Tibial artery (tissue), 4 donors: ENCODE measurements at regions not wholly inside any gene's neighbourhood (a gene's known extent, or its start where the extent isn't known, plus 50 kb on each side); places are given as distances from the start of the nearest gene placed in this dataset.

Experiments
- DNase-seq, 2 donors: peaks; one replicate each; pipeline ENCODE4 v3.0.0-alpha.2; 2019
- H3K27ac ChIP-seq, 2 donors: fragments of 200-600 bp; sonication (generic) in 1 of 2; 1 replicate in 1 of 2; 2 replicates in 1 of 2; pipeline ENCODE4 v1.5.1; 2018 to 2019; ENCODE audit warnings: mild to moderate bottlenecking in 1 of 2
- H3K27me3 ChIP-seq, 2 donors: fragments of 200-600 bp; sonication (generic) in 1 of 2; one replicate each; pipeline versions ENCODE4 v1.5.1 to v1.6.0; 2016 to 2019
- H3K36me3 ChIP-seq, 3 donors: fragments of 200-600 bp; sonication (generic) in 2 of 3; one replicate each; pipeline ENCODE4 v1.5.1; 2016 to 2019; ENCODE audit warnings: mild to moderate bottlenecking in 2 of 3
- H3K4me1 ChIP-seq, 4 donors: fragments of 200-600 bp; sonication (generic) in 2 of 4; 1 replicate in 3 of 4; 2 replicates in 1 of 4; pipeline ENCODE4 v1.5.1; 2016 to 2019
- H3K4me3 ChIP-seq, 2 donors: fragments of 200-600 bp; sonication (generic) in 1 of 2; 1 replicate in 1 of 2; 2 replicates in 1 of 2; pipeline ENCODE4 v1.5.1; 2018 to 2019; ENCODE audit warnings: mild to moderate bottlenecking in 2 of 2
- H3K9me3 ChIP-seq, 3 donors: fragments of 200-600 bp; sonication (generic) in 1 of 3; one replicate each; pipeline ENCODE4 v1.5.1; 2016 to 2019
- CTCF ChIP-seq, 2 experiments: fragments of 200-600 bp in 1 of 2; fragments of 450-650 bp in 1 of 2; IDR thresholded peaks; one replicate each; pipeline ENCODE4 v1.5.1; 2017 to 2019; ENCODE audit warnings: antibody characterized with exemption in 2 of 2, mild to moderate bottlenecking in 1 of 2, moderate library complexity in 1 of 2
- intact Hi-C: fragments of 100-400 bp; cut with DNase I; formaldehyde crosslinking; loops from one replicate; pipeline ENCODE4 v1.15.0; 2023; ENCODE audit warnings: low total_unique reads

- H3K27ac ChIP-seq = no peak overlapping the region
- H3K27me3 ChIP-seq = peaks cover 0 to 29% of the 10 kb centered on the region in 2 donors
- no peak overlapping the region for H3K4me3 ChIP-seq
- intact Hi-C loops = no loop called here
- DNase-seq = no peak
- no peaks in the 10 kb centered on the region for H3K9me3 ChIP-seq
- no peaks in the 10 kb centered on the region for H3K4me1 ChIP-seq
- H3K36me3 ChIP-seq = no peaks in the 10 kb centered on the region
- no peak for TF ChIP-seq CTCF (IDR thresholded peaks at IDR 0.05)
Measured at GRCh38 chr20:1784586-1784985, 110.6 kb upstream of the SIRPA start.

GRCh38 chr20:1783245-1783644 lies 112.0 kb upstream of the SIRPA start:
- no peak overlapping the region for H3K4me3 ChIP-seq
- H3K4me1 ChIP-seq = no peaks in the 10 kb centered on the region
- intact Hi-C loops = no loop called here
- peaks cover 0 to 29% of the 10 kb centered on the region in 2 donors for H3K27me3 ChIP-seq
- no peaks in the 10 kb centered on the region for H3K36me3 ChIP-seq
- no peaks in the 10 kb centered on the region for H3K9me3 ChIP-seq
- no peak for DNase-seq
- no peak overlapping the region for H3K27ac ChIP-seq
- no peak for TF ChIP-seq CTCF (IDR thresholded peaks at IDR 0.05)

GRCh38 chr20:1782181-1782580 lies 113.0 kb upstream of the SIRPA start:
- intact Hi-C loops = no loop called here
- no peak for DNase-seq
- Histone ChIP-seq H3K4me1 (peaks cover 0 to 5% (median 0%) of the 10 kb centered on the region in 4 donors), H3K36me3 (no peaks in the 10 kb centered on the region), H3K27ac (no peak overlapping the region), H3K27me3 (peaks cover 0 to 27% of the 10 kb centered on the region in 2 donors), H3K4me3 (no peak overlapping the region), H3K9me3 (no peaks in the 10 kb centered on the region)
- no peak for TF ChIP-seq CTCF (IDR thresholded peaks at IDR 0.05)

GRCh38 chr20:1779567-1779966 lies 115.6 kb upstream of the SIRPA start:
- peaks cover 0 to 23% of the 10 kb centered on the region in 2 donors for H3K27me3 ChIP-seq
- no peaks in the 10 kb centered on the region for H3K36me3 ChIP-seq
- no peaks in the 10 kb centered on the region for H3K9me3 ChIP-seq
- TF ChIP-seq CTCF (IDR thresholded peaks at IDR 0.05) = no peak
- no peak overlapping the region for H3K4me3 ChIP-seq
- DNase-seq = no peak
- peaks cover 0 to 13% (median 10%) of the 10 kb centered on the region in 4 donors for H3K4me1 ChIP-seq
- intact Hi-C loops = no loop called here
- no peak overlapping the region for H3K27ac ChIP-seq

- H3K36me3 ChIP-seq = no peaks in the 10 kb centered on the region
- TF ChIP-seq CTCF (IDR thresholded peaks at IDR 0.05) = no peak
- intact Hi-C loops = no loop called here
- peaks cover 0 to 13% (median 10%) of the 10 kb centered on the region in 4 donors for H3K4me1 ChIP-seq
- H3K4me3 ChIP-seq = no peak overlapping the region
- H3K27me3 ChIP-seq = peaks cover 0 to 17% of the 10 kb centered on the region in 2 donors
- H3K27ac ChIP-seq = no peak overlapping the region
- no peak for DNase-seq
- no peaks in the 10 kb centered on the region for H3K9me3 ChIP-seq
Measured at GRCh38 chr20:1778338-1778737, 116.9 kb upstream of the SIRPA start.

- intact Hi-C loops = no loop called here
Measured at GRCh38 chr20:1777476-1777820, 117.8 kb upstream of the SIRPA start.

More at GRCh38 chr20:1777476-1777820, 117.8 kb upstream of the SIRPA start:
- Histone ChIP-seq H3K27ac (peak overlapping the region in 1 of 2 donors; percentile 62), H3K9me3 (no peaks in the 10 kb centered on the region), H3K4me1 (peaks cover 0 to 13% (median 10%) of the 10 kb centered on the region in 4 donors), H3K27me3 (peaks cover 0 to 9% of the 10 kb centered on the region in 2 donors), H3K4me3 (peak overlapping the region; percentile 56 to 60), H3K36me3 (no peaks in the 10 kb centered on the region)
- DNase-seq = no peak
- TF ChIP-seq CTCF (IDR thresholded peaks at IDR 0.05) = no peak
